Suprapubic skin (tissue), 4 donors: ENCODE measurements at regions not wholly inside any gene's neighbourhood (a gene's known extent, or its start where the extent isn't known, plus 50 kb on each side); places are given as distances from the start of the nearest gene placed in this dataset.
"Not testable (repeated sequence)": the region's sequence is repeated elsewhere in the genome, so short reads cannot be mapped to it uniquely, and the experiment has no call there.

Experiments used
- DNase-seq, 2 donors: peaks; one replicate each; pipeline ENCODE4 v3.0.0-alpha.2; 2019; ENCODE audit warnings: low spot score in 2 of 2
- H3K27ac ChIP-seq: fragments of 200-600 bp; sonication (generic); one replicate; pipeline ENCODE4 v1.5.1; 2019
- H3K27me3 ChIP-seq: fragments of 200-600 bp; sonication (generic); one replicate; pipeline ENCODE4 v1.5.1; 2019
- H3K36me3 ChIP-seq: fragments of 200-600 bp; sonication (generic); one replicate; pipeline ENCODE4 v1.5.1; 2019
- H3K4me1 ChIP-seq: fragments of 200-600 bp; sonication (generic); one replicate; pipeline ENCODE4 v1.5.1; 2019
- H3K4me3 ChIP-seq: fragments of 200-600 bp; sonication (generic); one replicate; pipeline ENCODE4 v1.5.1; 2019; ENCODE audit warnings: mild to moderate bottlenecking
- H3K9me3 ChIP-seq: fragments of 200-600 bp; sonication (generic); one replicate; pipeline ENCODE4 v1.5.1; 2019
- CTCF ChIP-seq, 2 donors: fragments of 200-600 bp in 1 of 2; fragments of 450-650 bp in 1 of 2; sonication (generic) in 1 of 2; IDR thresholded peaks; one replicate each; pipeline ENCODE4 v1.5.1; 2016 to 2019; ENCODE audit warnings: antibody characterized with exemption in 2 of 2, mild to moderate bottlenecking in 1 of 2, moderate library complexity in 1 of 2
- EP300 ChIP-seq: sonication (generic); formaldehyde crosslinking; IDR thresholded peaks from one replicate; pipeline ENCODE4 v1.6.1; 2017; ENCODE audit warnings: antibody characterized with exemption
- POLR2A ChIP-seq, 2 donors: fragments of 450-650 bp; IDR thresholded peaks; one replicate each; pipeline ENCODE4 v1.6.1; 2017; ENCODE audit warnings: antibody characterized with exemption in 2 of 2, mild to moderate bottlenecking in 2 of 2, moderate library complexity in 2 of 2
- POLR2AphosphoS5 ChIP-seq, 3 donors: sonication (generic); formaldehyde crosslinking; IDR thresholded peaks; one replicate each; pipeline ENCODE4 v1.6.1; 2017; ENCODE audit warnings: antibody characterized with exemption in 3 of 3
- WGBS: methylation state at CpG from one replicate; pipeline ENCODE4 v1.1.5; 2018; 5-methylcytosine and 5-hydroxymethylcytosine counted together

DNA sequence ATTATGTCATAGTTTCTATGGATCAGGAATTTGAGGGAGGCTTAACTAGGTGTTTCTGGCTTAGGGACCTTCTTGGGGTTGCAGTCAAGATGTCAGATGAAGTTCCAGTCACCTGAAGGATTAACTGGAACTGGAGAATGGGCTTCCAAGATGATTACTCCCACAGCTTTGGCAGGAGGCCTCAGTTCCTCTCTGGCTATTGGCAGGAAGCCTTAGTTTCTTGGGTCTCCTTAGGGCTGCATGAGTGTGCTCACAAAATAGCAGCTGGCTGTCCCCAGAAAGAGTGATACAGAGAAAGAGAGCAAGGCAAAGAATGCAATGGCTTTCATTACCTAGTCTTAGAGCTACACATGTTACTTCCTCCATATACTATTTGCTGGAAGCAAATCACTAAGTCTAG lies 138.1 kb upstream of the TLE4 start:
- H3K27ac ChIP-seq: no peak overlapping the region
- H3K36me3 ChIP-seq: no peaks in the 10 kb centered on the region
- no peaks in the 10 kb centered on the region for H3K27me3 ChIP-seq
- no peaks in the 10 kb centered on the region for H3K4me1 ChIP-seq
- H3K4me3 ChIP-seq: no peak overlapping the region
- no peaks in the 10 kb centered on the region for H3K9me3 ChIP-seq
- DNase-seq: no peak
- TF ChIP-seq POLR2A (IDR thresholded peaks at IDR 0.05) (no peak), CTCF (IDR thresholded peaks at IDR 0.05) (no peak), EP300 (no peak), POLR2AphosphoS5 (IDR thresholded peaks at IDR 0.05) (no peak)

DNA sequence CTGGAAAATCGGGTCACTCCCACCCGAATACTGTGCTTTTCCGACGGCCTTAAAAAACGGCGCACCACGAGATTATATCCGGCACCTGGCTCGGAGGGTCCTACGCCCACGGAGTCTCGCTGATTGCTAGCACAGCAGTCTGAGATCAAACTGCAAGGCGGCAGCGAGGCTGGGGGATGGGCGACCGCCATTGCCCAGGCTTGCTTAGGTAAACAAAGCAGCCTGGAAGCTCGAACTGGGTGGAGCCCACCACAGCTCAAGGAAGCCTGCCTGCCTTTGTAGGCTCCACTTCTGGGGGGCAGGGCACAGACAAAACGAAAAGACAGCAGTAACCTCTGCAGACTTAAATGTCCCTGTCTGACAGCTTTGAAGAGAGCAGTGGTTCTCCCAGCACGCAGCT lies 132.5 kb upstream of the TLE4 start:
- H3K4me3 ChIP-seq: peak overlapping the region; percentile 23
- H3K27me3 ChIP-seq, H3K27ac ChIP-seq, H3K36me3 ChIP-seq, H3K4me1 ChIP-seq, DNase-seq, H3K9me3 ChIP-seq: not testable (repeated sequence)
- WGBS: 27% methylated on average over 18 of the region's 19 CpGs

DNA sequence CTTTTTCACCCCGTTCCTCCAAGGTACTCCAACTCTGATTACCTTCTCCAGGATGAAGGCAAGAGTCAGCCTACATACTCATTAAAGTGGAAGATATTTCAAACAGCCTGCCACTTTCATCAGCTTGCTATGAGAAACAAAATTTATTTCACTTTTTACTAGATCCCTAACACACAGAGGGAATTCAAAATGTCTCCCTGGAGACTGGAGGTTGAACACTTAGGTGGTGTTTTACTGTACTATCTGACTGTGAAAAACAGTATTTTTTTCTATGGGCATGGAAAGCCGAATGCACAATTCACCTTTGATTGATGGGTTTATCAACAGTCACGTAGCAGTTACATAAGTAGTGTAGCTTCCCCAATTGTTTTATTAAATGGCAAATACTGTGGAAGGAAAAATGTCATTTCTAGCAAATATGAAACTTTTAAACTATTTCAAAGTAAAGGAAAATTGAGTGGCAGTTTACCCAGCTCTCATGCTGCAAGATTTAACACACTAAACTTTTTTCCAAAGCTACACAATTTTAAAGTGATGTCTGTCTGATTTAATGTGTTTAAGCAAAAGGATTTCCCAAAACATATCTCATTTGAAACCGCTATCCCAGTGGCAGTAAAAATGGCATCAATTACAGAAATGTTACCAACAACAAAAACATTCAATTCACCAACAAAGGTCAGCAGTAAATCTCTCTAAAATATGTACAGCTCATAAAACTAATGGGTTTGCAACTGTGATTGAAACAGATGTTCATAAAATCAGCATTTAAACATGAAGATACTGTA lies 125.0 kb upstream of the TLE4 start:
- Histone ChIP-seq H3K27me3 (no peaks in the 10 kb centered on the region), H3K36me3 (no peaks in the 10 kb centered on the region), H3K9me3 (no peaks in the 10 kb centered on the region), H3K4me3 (no peak overlapping the region), H3K27ac (no peak overlapping the region), H3K4me1 (no peaks in the 10 kb centered on the region)
- DNase-seq: no peak
- WGBS: 44% methylated on average over 4 of the region's 4 CpGs
- TF ChIP-seq POLR2AphosphoS5 (IDR thresholded peaks at IDR 0.05) (no peak), EP300 (no peak), CTCF (IDR thresholded peaks at IDR 0.05) (no peak), POLR2A (IDR thresholded peaks at IDR 0.05) (no peak)

GRCh38 chr9:79447308-79447605 lies 124.5 kb upstream of the TLE4 start:
- H3K9me3 ChIP-seq: no peaks in the 10 kb centered on the region
- DNase-seq: no peak
- no peak overlapping the region for H3K4me3 ChIP-seq
- no peaks in the 10 kb centered on the region for H3K36me3 ChIP-seq
- no peaks in the 10 kb centered on the region for H3K27me3 ChIP-seq
- H3K27ac ChIP-seq: no peak overlapping the region
- no peak for TF ChIP-seq EP300
- TF ChIP-seq POLR2A (IDR thresholded peaks at IDR 0.05): no peak
- TF ChIP-seq CTCF (IDR thresholded peaks at IDR 0.05): no peak
- no peak for TF ChIP-seq POLR2AphosphoS5 (IDR thresholded peaks at IDR 0.05)
- H3K4me1 ChIP-seq: no peaks in the 10 kb centered on the region
- 79% methylated on average over 3 of the region's 3 CpGs for WGBS

DNA sequence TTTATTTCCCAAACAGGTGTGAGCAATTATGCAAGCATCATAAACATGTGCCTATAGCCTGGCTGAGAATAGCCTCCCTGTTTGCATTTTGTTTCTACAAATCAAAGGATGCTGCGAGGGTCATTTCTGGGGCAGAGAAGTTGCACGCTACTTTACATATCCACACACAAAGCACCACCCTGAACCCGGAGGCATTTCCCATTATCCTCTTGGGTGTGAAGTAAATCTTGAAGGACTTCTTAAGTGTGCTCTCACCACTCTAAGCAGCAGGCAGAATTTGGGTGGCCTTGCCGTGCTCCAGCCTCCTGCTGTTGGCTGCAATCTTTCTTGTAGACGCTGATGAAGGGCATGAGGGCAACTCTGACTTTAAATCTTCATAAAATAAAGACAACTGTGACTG lies 124.0 kb upstream of the TLE4 start:
- H3K4me3 ChIP-seq: no peak overlapping the region
- DNase-seq: no peak
- 67% methylated on average over 5 of the region's 5 CpGs for WGBS
- H3K36me3 ChIP-seq: no peaks in the 10 kb centered on the region
- H3K9me3 ChIP-seq: peaks cover under 1% of the 10 kb centered on the region
- TF ChIP-seq CTCF (IDR thresholded peaks at IDR 0.05) (no peak), POLR2A (IDR thresholded peaks at IDR 0.05) (no peak), POLR2AphosphoS5 (IDR thresholded peaks at IDR 0.05) (no peak), EP300 (no peak)
- H3K27me3 ChIP-seq: no peaks in the 10 kb centered on the region
- no peak overlapping the region for H3K27ac ChIP-seq
- H3K4me1 ChIP-seq: no peaks in the 10 kb centered on the region

- Histone ChIP-seq H3K4me3 (no peak overlapping the region), H3K36me3 (no peaks in the 10 kb centered on the region), H3K27ac (no peak overlapping the region), H3K27me3 (no peaks in the 10 kb centered on the region), H3K9me3 (peaks cover 4% of the 10 kb centered on the region), H3K4me1 (no peaks in the 10 kb centered on the region)
- TF ChIP-seq CTCF (IDR thresholded peaks at IDR 0.05) (no peak), POLR2A (IDR thresholded peaks at IDR 0.05) (no peak)
- DNase-seq: no peak
These were observed 119.5 kb upstream of the TLE4 start for GRCh38 chr9:79452265-79452664.
